Fibroblast of pulmonary artery (primary cell): ENCODE measurements at regions not wholly inside any gene's neighbourhood (a gene's known extent, or its start where the extent isn't known, plus 50 kb on each side); places are given as distances from the start of the nearest gene placed in this dataset.

ENCODE experiments used
- DNase-seq: peaks from one replicate; pipeline ENCODE4 v3.0.0-alpha.2; 2010; ENCODE audit warnings: low read depth
- H3K4me3 ChIP-seq: replicated peaks from 2 replicates; pipeline ENCODE4 v1.5.1; 2011; ENCODE audit warnings: low read depth, mild to moderate bottlenecking, control low read depth, low read length, moderate library complexity
- CTCF ChIP-seq: IDR thresholded peaks from 2 replicates; pipeline ENCODE4 v1.5.1; 2011; ENCODE audit warnings: mild to moderate bottlenecking, control low read depth, low read length, inconsistent platforms; ENCODE audit errors: missing control alignments

GRCh38 chr4:26000274-26000950, 86.4 kb downstream of the SMIM20 start:
- no peak for DNase-seq
- no peak for TF ChIP-seq CTCF
- no peak overlapping the region for H3K4me3 ChIP-seq

GRCh38 chr4:26001413-26001812, 87.4 kb downstream of the SMIM20 start:
- TF ChIP-seq CTCF = no peak
- DNase-seq = no peak
- H3K4me3 ChIP-seq = no peak overlapping the region

- H3K4me3 ChIP-seq = no peak overlapping the region
- no peak for TF ChIP-seq CTCF
- no peak for DNase-seq
Observed at GRCh38 chr4:26001816-26002215, 87.8 kb downstream of the SMIM20 start.

- H3K4me3 ChIP-seq = no peak overlapping the region
- no peak for TF ChIP-seq CTCF
- no peak for DNase-seq
Observed at GRCh38 chr4:26003056-26003455, 89.0 kb downstream of the SMIM20 start.

GRCh38 chr4:26004290-26004689, 90.3 kb downstream of the SMIM20 start:
- no peak for DNase-seq
- no peak overlapping the region for H3K4me3 ChIP-seq
- TF ChIP-seq CTCF = no peak

- no peak overlapping the region for H3K4me3 ChIP-seq
- no peak for DNase-seq
- TF ChIP-seq CTCF = no peak
Observed at GRCh38 chr4:26005764-26006163, 91.7 kb downstream of the SMIM20 start.

GRCh38 chr4:26008737-26009136, 94.7 kb downstream of the SMIM20 start:
- TF ChIP-seq CTCF = no peak
- H3K4me3 ChIP-seq = no peak overlapping the region
- no peak for DNase-seq
